ENCODE measurements at regions not wholly inside any gene's neighbourhood (a gene's known extent, or its start where the extent isn't known, plus 50 kb on each side); places are given as distances from the start of the nearest gene placed in this dataset.

GRCh38 chr5:162230348-162230747, 162.8 kb downstream of the GABRG2 start:
- H3K4me3 ChIP-seq: no peak overlapping the region
- no peaks in the 10 kb centered on the region for H3K36me3 ChIP-seq
- DNase-seq: no peak
- TF ChIP-seq POLR2A (IDR thresholded peaks at IDR 0.05) (no peak), CTCF (IDR thresholded peaks at IDR 0.05) (no peak), EP300 (IDR thresholded peaks at IDR 0.05) (no peak)
- H3K27me3 ChIP-seq: no peaks in the 10 kb centered on the region
- H3K9me3 ChIP-seq: no peaks in the 10 kb centered on the region
- intact Hi-C loops (cut with DNase I): no loop called here
- 40 to 51% (median 47%) methylated on average over 3 of the region's 3 CpGs for WGBS, 3 donors
- H3K27ac ChIP-seq: no peak overlapping the region
- no peaks in the 10 kb centered on the region for H3K4me1 ChIP-seq (ENCODE audit: insufficient read depth)

- WGBS, 3 donors: 25 to 40% (median 28%) methylated on average over 1 of the region's 1 CpG
- TF ChIP-seq EP300 (IDR thresholded peaks at IDR 0.05) (no peak), POLR2A (IDR thresholded peaks at IDR 0.05) (no peak), CTCF (IDR thresholded peaks at IDR 0.05) (no peak)
These were observed 163.9 kb downstream of the GABRG2 start for GRCh38 chr5:162231522-162231921.

GRCh38 chr5:162240734-162241133, 173.2 kb downstream of the GABRG2 start:
- TF ChIP-seq CTCF (IDR thresholded peaks at IDR 0.05) (no peak), POLR2A (IDR thresholded peaks at IDR 0.05) (no peak), EP300 (IDR thresholded peaks at IDR 0.05) (no peak)
- no peaks in the 10 kb centered on the region for H3K27me3 ChIP-seq
- H3K4me3 ChIP-seq: no peak overlapping the region
- DNase-seq: no peak
- H3K27ac ChIP-seq: no peak overlapping the region
- H3K36me3 ChIP-seq: no peaks in the 10 kb centered on the region
- intact Hi-C loops (cut with DNase I): no loop called here
- no peaks in the 10 kb centered on the region for H3K4me1 ChIP-seq (ENCODE audit: insufficient read depth)
- H3K9me3 ChIP-seq: no peaks in the 10 kb centered on the region

More at GRCh38 chr5:162231522-162231921, 163.9 kb downstream of the GABRG2 start:
- no peak for DNase-seq
- no peaks in the 10 kb centered on the region for H3K4me1 ChIP-seq (ENCODE audit: insufficient read depth)
- intact Hi-C loops (cut with DNase I): no loop called here
- H3K4me3 ChIP-seq: no peak overlapping the region
- no peaks in the 10 kb centered on the region for H3K9me3 ChIP-seq
- no peak overlapping the region for H3K27ac ChIP-seq
- no peaks in the 10 kb centered on the region for H3K36me3 ChIP-seq
- no peaks in the 10 kb centered on the region for H3K27me3 ChIP-seq

GRCh38 chr5:162242416-162242815, 174.8 kb downstream of the GABRG2 start:
- H3K36me3 ChIP-seq: no peaks in the 10 kb centered on the region
- no peaks in the 10 kb centered on the region for H3K9me3 ChIP-seq
- H3K27ac ChIP-seq: no peak overlapping the region
- intact Hi-C loops (cut with DNase I): no loop called here
- DNase-seq: no peak
- no peak overlapping the region for H3K4me3 ChIP-seq
- no peak for TF ChIP-seq EP300 (IDR thresholded peaks at IDR 0.05)
- TF ChIP-seq POLR2A (IDR thresholded peaks at IDR 0.05): no peak
- TF ChIP-seq CTCF (IDR thresholded peaks at IDR 0.05): no peak
- H3K27me3 ChIP-seq: no peaks in the 10 kb centered on the region
- no peaks in the 10 kb centered on the region for H3K4me1 ChIP-seq (ENCODE audit: insufficient read depth)

- H3K27me3 ChIP-seq: no peaks in the 10 kb centered on the region
- TF ChIP-seq POLR2A (IDR thresholded peaks at IDR 0.05): no peak
- no peak for TF ChIP-seq CTCF (IDR thresholded peaks at IDR 0.05)
- no peak for TF ChIP-seq EP300 (IDR thresholded peaks at IDR 0.05)
- no peak overlapping the region for H3K27ac ChIP-seq
- no peak overlapping the region for H3K4me3 ChIP-seq
- no peaks in the 10 kb centered on the region for H3K9me3 ChIP-seq
- no peaks in the 10 kb centered on the region for H3K4me1 ChIP-seq (ENCODE audit: insufficient read depth)
- 74 to 79% (median 78%) methylated on average over 3 of the region's 3 CpGs for WGBS, 3 donors
- intact Hi-C loops (cut with DNase I): no loop called here
- no peaks in the 10 kb centered on the region for H3K36me3 ChIP-seq
- no peak for DNase-seq
These were observed 176.1 kb downstream of the GABRG2 start for GRCh38 chr5:162243651-162244050.

Measured in ovary (tissue), 7 donors.